Activated T-helper 2 cell treated with anti-CD3 and anti-CD28 coated beads, Interferon-gamma antibody, Interleukin-2, Interleukin-4, amounts not matched to agents 10 μg/mL and 5 μg/mL and 100 μg/mL, durations not matched to agents 14 hours and 24 hours and 36 hours (primary cell): ENCODE measurements at regions not wholly inside any gene's neighbourhood (a gene's known extent, or its start where the extent isn't known, plus 50 kb on each side); places are given as distances from the start of the nearest gene placed in this dataset.

ENCODE experiments used
- DNase-seq: peaks from one replicate; pipeline ENCODE4 v3.0.0; 2021; ENCODE audit warnings: low spot score
- H3K27ac Mint-ChIP-seq: one replicate; pipeline ENCODE4 v1.8.0; 2021; ENCODE audit warnings: mixed read lengths
- H3K27me3 Mint-ChIP-seq: one replicate; pipeline ENCODE4 v1.8.0; 2021; ENCODE audit warnings: low read depth, mixed read lengths
- H3K36me3 Mint-ChIP-seq: one replicate; pipeline ENCODE4 v1.8.0; 2021; ENCODE audit warnings: low read depth, mixed read lengths
- H3K4me1 Mint-ChIP-seq: one replicate; pipeline ENCODE4 v1.8.0; 2021; ENCODE audit warnings: low read depth, mixed read lengths
- H3K4me3 Mint-ChIP-seq: one replicate; pipeline ENCODE4 v1.8.0; 2021; ENCODE audit warnings: low read depth, mild to moderate bottlenecking, moderate library complexity, mixed read lengths
- H3K9me3 Mint-ChIP-seq: one replicate; pipeline ENCODE4 v1.8.0; 2021; ENCODE audit warnings: mixed read lengths
- intact Hi-C: fragments of 100-400 bp; cut with micrococcal nuclease; formaldehyde crosslinking; loops from one replicate; pipeline ENCODE4 v1.15.1; 2023

GRCh38 chr6:12449447-12449846 is 159.3 kb downstream of the EDN1 start:
- Mint-ChIP-seq H3K4me1 (peaks cover 2% of the 10 kb centered on the region), H3K9me3 (peaks cover 16% of the 10 kb centered on the region), H3K4me3 (no peak overlapping the region), H3K36me3 (no peaks in the 10 kb centered on the region), H3K27me3 (peaks cover 3% of the 10 kb centered on the region), H3K27ac (no peak overlapping the region)
- intact Hi-C loops, result no loop called here
- no peak for DNase-seq

DNA sequence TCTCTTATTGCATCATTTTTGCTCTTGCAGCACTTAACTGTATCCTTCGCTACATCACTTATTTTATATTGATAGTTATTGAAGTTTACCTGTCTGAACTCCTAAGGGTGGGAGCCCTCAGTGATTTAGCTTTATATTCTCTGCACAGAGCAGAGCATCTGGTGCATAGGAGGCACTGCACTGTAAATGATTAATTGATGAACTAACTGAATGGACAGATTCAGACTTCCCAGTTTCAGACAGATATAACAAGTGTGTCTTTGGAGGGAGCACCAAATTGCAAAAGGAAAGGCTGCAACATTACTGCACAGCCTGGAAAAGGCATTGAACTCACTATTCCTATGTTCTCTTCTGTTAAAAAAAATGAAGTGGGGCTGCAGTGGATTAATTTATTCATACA is 160.3 kb downstream of the EDN1 start:
- intact Hi-C loops, result no loop called here
- Mint-ChIP-seq H3K4me3 (no peak overlapping the region), H3K4me1 (peaks cover 2% of the 10 kb centered on the region), H3K27ac (no peak overlapping the region), H3K36me3 (no peaks in the 10 kb centered on the region), H3K27me3 (peaks cover 3% of the 10 kb centered on the region), H3K9me3 (peaks cover 20% of the 10 kb centered on the region)
- no peak for DNase-seq

DNA sequence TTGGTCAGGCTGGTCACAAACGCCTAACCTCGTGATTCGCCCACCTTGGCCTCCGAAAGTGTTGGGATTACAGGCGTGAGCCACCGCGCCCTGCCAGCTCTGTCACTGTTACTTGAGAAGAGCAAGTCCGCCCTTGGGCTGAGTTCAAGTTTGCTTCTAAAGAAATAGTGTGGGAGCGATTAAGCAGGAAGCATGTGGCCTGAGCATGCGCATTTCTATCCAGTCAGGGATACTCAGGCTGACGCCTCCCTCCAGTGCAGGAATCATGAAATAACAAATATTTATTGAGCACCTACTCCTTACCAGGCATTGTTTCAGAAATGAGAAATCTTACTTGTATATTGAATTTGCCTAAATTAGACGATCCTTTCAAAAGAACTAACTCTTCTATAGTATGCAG is 166.2 kb downstream of the EDN1 start:
- peaks cover 6% of the 10 kb centered on the region for H3K27me3 Mint-ChIP-seq
- intact Hi-C loops, result no loop called here
- H3K4me3 Mint-ChIP-seq, result no peak overlapping the region
- H3K9me3 Mint-ChIP-seq, result peaks cover 16% of the 10 kb centered on the region
- no peak for DNase-seq
- H3K27ac Mint-ChIP-seq, result no peak overlapping the region
- H3K36me3 Mint-ChIP-seq, result no peaks in the 10 kb centered on the region
- no peaks in the 10 kb centered on the region for H3K4me1 Mint-ChIP-seq

- Mint-ChIP-seq H3K27me3 (peaks cover 6% of the 10 kb centered on the region), H3K36me3 (no peaks in the 10 kb centered on the region), H3K4me3 (no peak overlapping the region), H3K4me1 (no peaks in the 10 kb centered on the region), H3K27ac (no peak overlapping the region), H3K9me3 (peaks cover 16% of the 10 kb centered on the region)
- intact Hi-C loops, result no loop called here
- no peak for DNase-seq
Measured at GRCh38 chr6:12457094-12457493, 166.9 kb downstream of the EDN1 start.

DNA sequence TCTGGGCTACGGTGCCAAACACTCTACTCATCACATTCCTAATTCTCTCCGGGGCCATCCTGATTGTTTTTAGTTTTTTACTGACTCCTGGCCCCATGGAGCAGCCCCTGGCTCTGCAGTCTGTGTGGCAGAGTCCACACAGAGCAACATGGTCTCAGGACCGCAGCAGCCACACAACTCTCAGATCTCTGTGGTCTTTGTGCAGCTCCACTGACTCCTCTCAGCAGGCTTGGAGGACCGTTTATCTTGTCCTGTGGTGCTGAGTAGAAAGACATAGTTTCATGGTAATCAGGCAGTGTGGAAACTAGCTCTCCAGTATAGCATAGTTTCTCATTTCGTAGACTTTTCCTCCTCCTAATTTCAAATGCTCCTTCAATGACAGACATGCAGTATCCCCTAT is 168.4 kb downstream of the EDN1 start:
- H3K4me1 Mint-ChIP-seq, result no peaks in the 10 kb centered on the region
- peaks cover 11% of the 10 kb centered on the region for H3K9me3 Mint-ChIP-seq
- H3K4me3 Mint-ChIP-seq, result no peak overlapping the region
- H3K27ac Mint-ChIP-seq, result no peak overlapping the region
- intact Hi-C loops, result no loop called here
- H3K36me3 Mint-ChIP-seq, result no peaks in the 10 kb centered on the region
- DNase-seq, result no peak
- peaks cover 6% of the 10 kb centered on the region for H3K27me3 Mint-ChIP-seq

DNA sequence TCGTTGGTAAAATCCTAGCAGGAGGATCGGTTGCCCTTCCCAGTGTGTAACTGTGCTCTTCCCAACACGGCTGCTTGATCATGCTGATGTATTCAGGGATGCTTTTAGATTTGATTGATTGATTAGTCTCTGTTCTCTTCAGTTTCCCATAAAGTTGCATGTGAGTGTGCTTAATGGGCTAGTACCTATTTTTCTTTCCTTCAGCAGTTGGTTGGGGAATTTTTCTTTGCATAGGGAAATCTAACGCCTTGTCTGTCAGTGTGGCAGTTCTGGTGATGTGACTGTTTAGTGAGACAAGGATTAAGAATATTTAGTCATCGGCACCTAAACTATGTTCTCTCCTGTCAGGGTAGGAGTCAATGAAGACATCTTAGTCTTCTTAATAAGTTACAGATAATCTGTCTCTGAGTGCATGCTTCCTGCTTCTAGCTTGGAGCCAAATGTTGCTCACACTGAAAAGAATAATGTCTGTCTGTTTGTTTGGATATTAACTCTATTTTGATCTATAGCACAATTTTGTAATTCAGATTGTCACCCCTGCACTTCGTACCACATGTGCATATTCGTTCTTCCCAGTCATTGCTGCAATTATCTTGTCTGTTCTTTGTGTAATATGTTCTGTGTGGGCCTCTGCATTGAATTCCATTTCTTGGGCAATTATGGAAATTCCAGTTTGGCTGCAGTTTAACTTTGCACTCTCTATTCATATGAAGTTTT is 169.9 kb downstream of the EDN1 start:
- Mint-ChIP-seq H3K27me3 (peaks cover 6% of the 10 kb centered on the region), H3K4me1 (no peaks in the 10 kb centered on the region)
- intact Hi-C loops, result no loop called here

GRCh38 chr6:12467706-12468670 is 177.8 kb downstream of the EDN1 start:
- H3K4me3 Mint-ChIP-seq, result no peak overlapping the region
- intact Hi-C loops, result no loop called here
- no peaks in the 10 kb centered on the region for H3K36me3 Mint-ChIP-seq
- H3K4me1 Mint-ChIP-seq, result no peaks in the 10 kb centered on the region
- H3K9me3 Mint-ChIP-seq, result no peaks in the 10 kb centered on the region
- DNase-seq, result no peak
- H3K27me3 Mint-ChIP-seq, result no peaks in the 10 kb centered on the region
- no peak overlapping the region for H3K27ac Mint-ChIP-seq

More for the DNA sequence above, 169.9 kb downstream of the EDN1 start:
- DNase-seq, result no peak
- no peaks in the 10 kb centered on the region for H3K36me3 Mint-ChIP-seq
- no peak overlapping the region for H3K4me3 Mint-ChIP-seq
- no peaks in the 10 kb centered on the region for H3K9me3 Mint-ChIP-seq
- no peak overlapping the region for H3K27ac Mint-ChIP-seq

DNA sequence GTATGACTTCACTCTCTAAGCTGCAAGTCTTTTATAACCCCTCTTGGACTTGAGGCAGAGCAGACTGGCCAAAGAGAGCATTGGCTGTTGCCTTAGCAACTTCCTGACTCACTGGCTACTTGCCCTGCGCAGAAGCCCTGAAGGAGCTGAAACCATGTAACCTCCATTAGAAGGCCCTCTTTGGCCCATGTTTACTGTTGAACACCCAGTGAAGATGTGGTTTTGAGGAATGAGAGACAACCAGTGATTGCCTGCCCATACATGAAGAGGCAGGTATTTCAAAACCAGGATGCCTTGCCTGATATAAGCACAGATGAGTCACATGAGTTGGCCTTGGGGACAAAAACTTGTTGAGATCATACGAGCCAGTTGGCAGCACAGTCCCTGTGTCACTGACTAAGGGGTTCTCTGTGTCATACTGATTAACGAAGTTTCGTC is 182.5 kb downstream of the EDN1 start:
- intact Hi-C loops, result no loop called here
- Mint-ChIP-seq H3K27ac (no peak overlapping the region), H3K4me1 (no peaks in the 10 kb centered on the region), H3K36me3 (no peaks in the 10 kb centered on the region), H3K4me3 (no peak overlapping the region), H3K27me3 (no peaks in the 10 kb centered on the region), H3K9me3 (no peaks in the 10 kb centered on the region)
- DNase-seq, result no peak

GRCh38 chr6:12473494-12473893 is 183.3 kb downstream of the EDN1 start:
- H3K27ac Mint-ChIP-seq, result no peak overlapping the region
- no peaks in the 10 kb centered on the region for H3K9me3 Mint-ChIP-seq

DNA sequence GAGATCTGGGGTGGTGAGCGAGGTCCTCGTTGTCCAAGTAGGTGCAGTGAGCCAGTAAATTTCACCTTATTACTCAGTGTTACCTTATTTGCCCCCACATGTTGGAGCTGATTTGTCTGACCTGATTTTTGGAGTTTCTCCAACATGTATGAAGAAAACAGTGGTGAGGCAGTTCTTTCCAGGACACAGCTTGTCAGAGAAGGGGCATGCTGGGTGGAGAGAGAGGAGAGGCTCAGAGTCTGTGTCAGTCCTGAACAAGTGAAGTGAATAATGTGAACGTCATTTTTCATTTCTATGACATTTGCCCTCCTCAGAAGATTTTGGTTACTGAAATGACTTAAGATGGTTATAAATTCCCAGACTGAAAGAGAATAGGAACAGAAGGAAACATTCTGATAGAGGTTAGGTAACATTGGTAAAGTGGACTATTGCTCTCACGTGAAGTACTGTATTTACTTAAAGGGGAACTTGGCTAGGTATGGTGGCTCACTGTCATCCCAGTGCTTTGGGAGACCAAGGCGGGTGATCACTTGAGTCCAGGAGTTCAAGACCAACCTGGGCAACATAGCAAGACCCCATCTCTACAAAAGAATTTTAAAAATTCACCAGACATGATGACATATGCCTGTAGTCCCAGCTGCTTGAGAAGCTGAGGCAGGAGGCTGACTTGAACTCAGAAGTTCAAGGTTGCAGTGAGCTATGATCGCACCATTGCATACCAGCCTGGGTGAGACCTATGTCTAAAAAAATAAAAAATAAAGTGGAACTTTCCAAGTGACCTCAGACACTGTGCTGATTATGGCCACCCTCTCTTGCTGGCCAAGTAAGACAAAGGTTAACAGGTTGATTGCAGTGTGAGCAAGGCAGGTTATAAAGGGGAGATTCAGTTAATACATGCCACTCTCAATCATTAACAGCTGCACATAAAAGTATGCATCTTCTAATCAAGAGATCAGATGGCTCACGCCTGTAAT is 184.3 kb downstream of the EDN1 start:
- DNase-seq, result no peak
- Mint-ChIP-seq H3K27me3 (no peaks in the 10 kb centered on the region), H3K36me3 (no peaks in the 10 kb centered on the region), H3K4me3 (no peak overlapping the region), H3K9me3 (no peaks in the 10 kb centered on the region), H3K27ac (no peak overlapping the region), H3K4me1 (no peaks in the 10 kb centered on the region)
- intact Hi-C loops, result no loop called here

More at GRCh38 chr6:12473494-12473893, 183.3 kb downstream of the EDN1 start:
- no peak for DNase-seq
- Mint-ChIP-seq H3K36me3 (no peaks in the 10 kb centered on the region), H3K4me1 (no peaks in the 10 kb centered on the region), H3K27me3 (no peaks in the 10 kb centered on the region), H3K4me3 (no peak overlapping the region)
- intact Hi-C loops, result no loop called here

- H3K9me3 Mint-ChIP-seq, result no peaks in the 10 kb centered on the region
- DNase-seq, result no peak
- peaks cover 3% of the 10 kb centered on the region for H3K4me1 Mint-ChIP-seq
- H3K27me3 Mint-ChIP-seq, result no peaks in the 10 kb centered on the region
- intact Hi-C loops, result no loop called here
- H3K27ac Mint-ChIP-seq, result no peak overlapping the region
- no peak overlapping the region for H3K4me3 Mint-ChIP-seq
- H3K36me3 Mint-ChIP-seq, result no peaks in the 10 kb centered on the region
Measured at GRCh38 chr6:12476484-12476883, 186.3 kb downstream of the EDN1 start.

- Mint-ChIP-seq H3K36me3 (no peaks in the 10 kb centered on the region), H3K4me3 (no peak overlapping the region), H3K4me1 (peaks cover 11% of the 10 kb centered on the region), H3K9me3 (no peaks in the 10 kb centered on the region), H3K27ac (no peak overlapping the region), H3K27me3 (no peaks in the 10 kb centered on the region)
- intact Hi-C loops, result no loop called here
- no peak for DNase-seq
Measured at GRCh38 chr6:12477616-12478015, 187.5 kb downstream of the EDN1 start.
